HG03520 (cell line): ENCODE measurements at regions not wholly inside any gene's neighbourhood (a gene's known extent, or its start where the extent isn't known, plus 50 kb on each side); places are given as distances from the start of the nearest gene placed in this dataset.
"Not testable (repeated sequence)": the region's sequence is repeated elsewhere in the genome, so short reads cannot be mapped to it uniquely, and the experiment has no call there.

Experiments used
- ATAC-seq: cut with Tn5 transposase; IDR thresholded peaks from one replicate; pipeline ENCODE4 v1.9.1; 2021; ENCODE audit warnings: mild to moderate bottlenecking, moderate library complexity; ENCODE audit not compliant: unreplicated experiment

- no peak for ATAC-seq
Observed at GRCh38 chr5:119879446-119879845, 250.1 kb downstream of the FAM170A start.

DNA sequence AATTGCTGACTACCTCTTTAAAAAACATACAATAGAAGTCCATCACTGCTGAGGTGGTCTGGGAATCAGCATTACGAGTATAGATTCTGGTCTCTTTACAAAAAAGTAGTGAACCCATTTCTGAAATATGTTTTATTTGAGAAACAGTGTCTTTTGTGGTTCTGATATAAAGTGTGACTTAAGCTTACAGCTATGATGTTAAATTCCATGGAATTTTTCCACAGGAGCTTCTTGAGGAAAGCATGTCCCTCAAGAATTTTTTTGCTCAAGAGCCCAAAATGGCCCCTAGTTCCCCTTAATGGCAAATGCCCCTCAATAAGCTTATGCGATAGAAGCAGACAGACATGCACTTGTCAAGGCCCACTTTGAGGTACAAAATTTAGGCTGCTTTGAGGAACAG lies 265.7 kb downstream of the FAM170A start:
- ATAC-seq: no peak

DNA sequence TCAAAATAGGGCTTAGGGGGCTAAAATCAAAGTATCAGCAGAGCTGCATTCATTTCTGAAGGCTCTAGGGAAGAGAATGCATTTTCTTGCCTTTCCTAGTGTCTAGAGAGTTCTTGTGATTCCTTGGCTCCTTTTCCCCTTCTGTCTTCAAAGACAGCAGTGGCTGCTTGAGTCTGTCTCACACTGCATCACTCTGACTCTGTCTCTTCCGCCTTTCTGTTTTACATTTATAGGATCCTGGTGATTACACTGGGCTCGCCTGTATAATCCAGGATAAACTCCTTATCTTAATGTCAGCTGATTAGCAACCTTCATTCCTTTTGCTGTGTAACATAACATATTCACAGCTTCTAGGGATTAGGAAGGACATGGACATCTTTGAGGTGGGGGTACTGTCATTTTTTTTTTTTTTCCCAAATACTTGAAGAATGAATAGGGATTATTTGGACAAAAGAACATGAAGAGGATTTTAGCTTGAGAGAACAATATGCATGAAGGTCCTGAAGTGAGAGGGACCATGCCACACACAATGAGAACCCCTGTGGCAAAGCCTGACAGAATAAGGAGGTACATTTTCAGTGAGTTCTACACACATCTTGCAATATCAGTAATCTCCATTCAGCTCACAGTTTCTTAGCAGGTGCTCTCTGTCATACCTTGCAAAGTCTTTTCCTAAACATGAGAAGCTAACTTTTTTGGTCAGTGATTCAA lies 267.6 kb downstream of the FAM170A start:
- ATAC-seq: no peak

DNA sequence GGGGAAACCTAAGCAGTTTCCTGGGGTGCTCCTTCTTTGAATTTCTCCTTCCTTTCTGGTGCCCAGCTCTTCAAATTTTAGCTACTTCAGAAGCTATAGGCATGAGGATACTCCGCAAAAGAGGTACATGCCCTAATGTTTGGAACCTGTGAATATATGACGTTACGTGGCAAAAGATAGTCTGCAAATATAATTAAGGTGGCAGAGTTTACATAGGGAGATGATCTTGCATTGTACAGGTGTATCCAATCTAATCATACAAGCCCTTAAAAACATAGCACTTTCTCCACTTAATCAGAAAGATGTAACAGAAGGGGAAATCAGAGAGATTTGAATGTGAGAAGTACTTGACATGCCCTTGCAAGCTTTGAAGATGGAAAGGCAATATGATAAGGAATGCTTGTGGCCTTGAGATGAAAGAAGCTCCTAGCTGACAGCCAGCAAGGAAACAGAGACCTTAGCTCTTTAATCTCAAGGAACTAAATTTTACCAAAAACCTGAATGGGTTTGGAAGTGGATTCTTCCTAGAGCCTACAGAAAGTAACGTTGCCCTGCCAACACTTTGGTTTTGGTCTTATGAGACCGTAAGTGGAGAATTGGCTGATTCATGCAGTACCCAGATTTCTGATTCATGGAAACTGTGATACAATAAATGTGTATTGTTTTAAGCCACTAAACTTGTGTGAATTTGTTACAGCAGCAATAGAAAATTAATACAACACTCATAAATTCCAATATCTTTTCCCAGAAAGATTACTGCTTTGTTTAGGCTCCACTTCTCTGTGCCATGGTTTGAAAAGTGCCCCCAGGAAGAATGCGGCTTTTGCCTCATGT lies 268.4 kb downstream of the FAM170A start:
- no peak for ATAC-seq

GRCh38 chr5:119899981-119900380 lies 270.6 kb downstream of the FAM170A start:
- no peak for ATAC-seq

- ATAC-seq: no peak
Observed at GRCh38 chr5:119902593-119902992, 273.2 kb downstream of the FAM170A start.

- no peak for ATAC-seq
Observed at GRCh38 chr5:119913425-119913824, 284.1 kb downstream of the FAM170A start.

DNA sequence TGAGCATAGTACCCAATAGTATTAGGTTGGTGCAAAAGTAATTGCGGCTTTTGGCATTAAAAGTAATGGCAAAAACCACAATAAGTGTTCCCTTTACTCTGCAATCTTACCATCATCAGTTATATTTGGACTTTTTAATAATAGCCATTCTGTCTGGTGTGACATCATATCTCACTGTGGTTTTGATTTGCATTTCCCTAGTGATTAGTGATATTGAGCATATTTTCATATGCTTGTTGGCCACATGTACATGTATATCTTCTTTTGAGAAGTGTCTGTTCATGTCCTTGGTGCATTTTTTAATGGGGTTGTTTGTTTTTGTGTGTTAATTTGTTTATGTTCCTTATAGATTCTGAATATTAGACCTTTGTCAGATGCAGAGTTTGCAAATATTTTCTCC lies 289.9 kb downstream of the FAM170A start:
- ATAC-seq: no peak

DNA sequence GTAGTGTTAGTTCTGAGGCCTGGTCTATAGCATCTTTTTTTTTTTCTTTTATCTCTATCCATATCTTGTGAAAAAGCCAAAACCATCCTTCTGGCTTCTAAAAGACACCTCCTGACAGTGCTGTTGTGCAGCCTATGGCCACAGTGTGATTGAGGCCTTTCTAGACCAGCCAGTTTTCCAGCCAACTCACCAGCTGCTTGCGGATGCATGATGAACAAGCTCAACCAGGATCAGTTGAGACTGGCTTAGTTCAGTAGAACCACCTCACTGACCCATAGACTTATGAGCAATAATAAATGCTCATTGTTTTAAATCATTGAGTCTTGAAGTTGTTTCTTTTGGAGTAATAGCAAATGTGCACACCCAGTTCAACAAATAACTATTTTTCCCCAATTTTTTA lies 296.9 kb downstream of the FAM170A start:
- ATAC-seq: no peak

GRCh38 chr5:119928974-119929373 lies 299.6 kb downstream of the FAM170A start:
- no peak for ATAC-seq

DNA sequence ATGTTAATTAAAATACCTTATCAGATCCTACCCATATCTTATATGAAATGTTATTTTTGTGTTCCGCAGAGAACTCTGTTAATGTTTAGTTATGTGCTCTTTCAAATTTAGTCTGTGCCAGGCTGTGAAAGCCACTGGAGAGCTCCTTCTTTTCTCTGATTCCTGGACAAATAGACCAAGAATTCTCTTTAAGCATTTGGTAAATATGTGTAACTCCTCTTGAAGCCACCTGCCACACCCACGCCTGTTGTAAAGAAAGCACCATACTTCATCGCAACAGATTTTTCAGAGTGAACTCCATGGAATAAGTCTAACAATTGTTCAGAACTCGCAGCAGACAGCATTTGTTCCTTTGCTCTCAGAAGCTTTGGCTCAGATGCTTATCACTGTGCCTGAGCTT lies 301.1 kb downstream of the FAM170A start:
- ATAC-seq: no peak

DNA sequence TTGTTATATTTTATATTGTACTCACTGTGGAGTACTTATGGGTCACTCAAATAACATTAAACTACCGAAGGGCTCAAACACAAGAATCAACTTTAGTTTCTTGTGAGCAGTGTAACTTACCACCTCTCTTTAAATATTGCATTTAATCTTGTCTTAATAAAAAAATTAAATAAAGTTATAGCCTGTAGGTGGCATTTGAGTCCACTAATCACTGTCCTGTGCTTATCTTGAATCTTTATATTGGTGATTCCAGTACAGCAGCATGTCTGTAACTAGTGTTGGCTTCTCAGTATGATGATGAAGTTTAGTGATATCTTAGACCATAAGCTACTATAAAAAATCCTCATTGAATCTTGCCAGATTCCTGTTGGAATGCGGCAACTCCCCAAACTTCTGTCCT lies 313.8 kb downstream of the FAM170A start:
- ATAC-seq: no peak

DNA sequence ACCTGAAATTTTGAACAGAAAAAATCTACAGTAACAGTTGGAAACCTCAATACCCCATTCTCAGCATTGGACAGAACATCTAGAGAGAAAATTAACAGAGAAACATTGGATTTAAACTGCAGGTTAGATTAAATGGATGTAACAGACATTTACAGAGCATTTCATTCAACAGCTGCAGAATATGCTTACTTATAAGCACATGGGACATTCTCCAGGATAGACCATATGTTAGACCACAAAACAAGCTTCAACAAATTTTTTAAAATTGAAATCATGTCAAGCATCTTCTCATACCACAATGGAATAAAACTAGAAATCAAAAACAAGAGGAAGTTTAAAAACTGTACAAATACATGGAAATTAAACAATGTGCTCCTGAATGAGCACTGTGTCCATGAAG lies 316.3 kb downstream of the FAM170A start:
- ATAC-seq: no peak

DNA sequence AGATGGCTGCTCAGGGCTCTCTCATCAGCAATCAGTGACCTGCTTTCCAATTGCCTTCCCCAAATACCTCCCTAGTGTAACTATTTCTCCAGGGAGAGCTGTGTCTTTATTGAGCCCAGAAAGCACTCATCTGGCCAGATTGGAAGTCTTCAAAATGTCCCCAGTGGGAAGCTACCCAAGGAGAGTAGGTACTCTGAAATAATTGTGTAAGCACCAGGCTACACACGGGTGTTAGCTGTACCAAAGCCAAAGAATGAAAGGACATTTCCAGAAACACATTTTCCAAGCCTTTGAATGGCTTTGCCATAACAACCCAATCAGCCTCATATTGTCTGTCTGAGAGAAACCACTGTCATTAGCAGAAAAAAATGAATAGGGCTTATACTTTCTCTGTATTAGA lies 318.8 kb downstream of the FAM170A start:
- ATAC-seq: no peak

DNA sequence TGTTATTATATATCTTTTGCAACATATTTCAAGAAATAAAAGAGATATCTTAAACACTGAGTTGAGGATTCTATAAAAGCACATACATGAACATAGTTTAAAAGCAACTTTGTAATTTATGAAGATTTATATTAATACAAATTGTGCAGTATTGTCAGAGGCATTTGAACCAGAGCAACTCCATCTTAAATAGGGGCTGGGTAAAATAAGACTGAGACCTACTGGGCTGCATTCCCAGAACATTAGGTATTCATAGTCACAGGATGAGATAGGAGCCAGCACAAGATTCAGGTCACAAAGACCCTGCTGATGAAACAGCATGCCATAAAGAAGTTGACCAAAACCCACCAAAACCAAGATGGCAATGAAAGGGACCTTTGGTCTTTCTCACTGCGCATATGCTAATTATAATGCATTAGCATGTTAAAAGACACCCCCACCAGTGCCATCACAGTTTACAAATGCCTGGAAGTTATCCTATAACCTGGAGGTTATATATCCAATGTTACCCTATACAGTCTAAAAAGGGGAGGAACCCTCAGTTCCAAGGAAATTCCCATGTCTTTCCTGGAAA lies 320.2 kb downstream of the FAM170A start:
- no peak for ATAC-seq

- ATAC-seq: no peak
Observed at GRCh38 chr5:119951330-119951934, 322.1 kb downstream of the FAM170A start.

- no peak for ATAC-seq
Observed at GRCh38 chr5:119953474-119953873, 324.1 kb downstream of the FAM170A start.

- no peak for ATAC-seq
Observed at GRCh38 chr5:119954106-119954505, 324.7 kb downstream of the FAM170A start.

DNA sequence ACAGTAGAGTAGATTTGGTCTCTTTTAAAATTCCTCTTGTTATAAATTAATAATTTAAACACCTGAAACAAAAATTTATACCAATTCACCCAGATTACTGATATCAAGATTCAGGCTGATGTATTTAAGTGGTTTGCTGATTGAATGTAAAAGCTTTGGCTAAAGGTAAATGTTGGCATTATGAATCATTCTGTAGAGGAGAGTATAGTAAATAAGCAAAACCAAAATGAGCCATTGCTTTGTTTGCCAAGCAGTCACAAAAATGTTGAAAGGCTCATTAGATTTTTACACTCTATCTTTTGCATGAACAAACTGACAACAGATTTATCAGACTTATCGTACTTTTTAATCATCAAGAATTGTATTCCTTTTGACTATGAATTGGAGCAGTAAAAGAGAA lies 332.6 kb downstream of the FAM170A start:
- no peak for ATAC-seq

- ATAC-seq: no peak
Observed at GRCh38 chr5:119966028-119966427, 336.7 kb downstream of the FAM170A start.

DNA sequence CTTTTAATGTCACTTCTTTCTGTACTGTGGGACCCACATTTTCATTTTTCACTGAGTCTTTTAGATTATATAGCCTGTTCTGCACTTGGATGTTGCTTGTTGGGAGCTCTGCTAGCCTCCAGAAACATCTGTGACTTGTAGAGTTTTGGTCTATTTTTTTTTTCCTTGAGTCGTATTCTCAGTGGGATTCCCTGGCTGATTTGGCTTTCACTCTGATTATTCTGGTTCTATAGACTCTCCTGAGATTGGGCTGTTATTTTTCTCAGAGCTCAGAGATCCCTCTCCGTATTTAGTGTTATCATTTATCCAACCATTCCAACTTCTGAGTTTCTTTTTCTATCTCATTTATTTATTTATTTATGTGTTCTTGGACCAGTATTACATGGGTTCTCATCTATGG lies 339.3 kb downstream of the FAM170A start:
- ATAC-seq: no peak

GRCh38 chr5:119987077-119987476 lies 357.7 kb downstream of the FAM170A start:
- not testable (repeated sequence) for ATAC-seq
